Hepatocyte (in vitro differentiated cells): ENCODE measurements at regions not wholly inside any gene's neighbourhood (a gene's known extent, or its start where the extent isn't known, plus 50 kb on each side); places are given as distances from the start of the nearest gene placed in this dataset.

Source experiments
- CTCF ChIP-seq: fragments of 200-600 bp; sonication (generic); IDR thresholded peaks from 2 replicates; pipeline ENCODE4 v1.5.1; 2016; ENCODE audit warnings: antibody characterized with exemption, mild to moderate bottlenecking; ENCODE audit not compliant: poor library complexity
- EZH2phosphoT487 ChIP-seq: fragments of 200-600 bp; sonication (generic); IDR thresholded peaks from one replicate; pipeline ENCODE4 v1.6.1; 2018; ENCODE audit warnings: antibody characterized with exemption, mild to moderate bottlenecking, low read depth, moderate library complexity; ENCODE audit not compliant: unreplicated experiment, severe bottlenecking

- TF ChIP-seq CTCF (no peak), EZH2phosphoT487 (no peak)
Observed at GRCh38 chr12:69065775-69066174, 132.8 kb upstream of the CPM start.
